K562 (cell line): ENCODE measurements at regions not wholly inside any gene's neighbourhood (a gene's known extent, or its start where the extent isn't known, plus 50 kb on each side); places are given as distances from the start of the nearest gene placed in this dataset.

ENCODE experiments used
- ATAC-seq: fragments of 200-7000 bp; cut with Tn5 transposase; 3 replicates; pipeline ENCODE4 v1.9.1; 2020; ENCODE audit warnings: moderate library complexity
- BruUV-seq: library from RNA; stranded (reverse); fragments of 400-500 nt; replicated peaks from 2 replicates; lab custom pipeline; 2021; lab: Mats Ljungman, UMichigan
- CTCF ChIA-PET: fragments of 300-600 bp; formaldehyde crosslinking; extraction: SDS; loops from one replicate; lab custom pipeline; 2021; ENCODE audit warnings: low intra/inter-chr PET ratio; lab: Yijun Ruan, JAX
- POLR2A ChIA-PET: fragments of 300-600, 350-650 bp; sonication (Branson Sonifier 250); formaldehyde crosslinking; extraction: SDS; loops from one replicate; lab custom pipeline; 2021; ENCODE audit warnings: antibody characterized with exemption, inconsistent platforms; lab: Yijun Ruan, JAX
- DNase-seq, 4 experiments: peaks; one replicate each; pipeline versions ENCODE4 v3.0.0 to v3.0.0-alpha.2; 2011 to 2018; ENCODE audit warnings: low spot score in 3 of 4, mixed read lengths in 3 of 4; ENCODE audit errors: extremely low read depth in 1 of 4
- FAIRE-seq: peaks from 2 replicates; lab custom pipeline; 2011; peaks lifted over from hg19 to GRCh38; lab: Jason Lieb, UNC
- H2AFZ ChIP-seq: 2 replicates; pipeline ENCODE4 v1.6.0; 2011; ENCODE audit warnings: low read depth, low read length, control low read depth, inconsistent platforms
- H3K27ac ChIP-seq: fragments of 200-600 bp; 3 replicates; pipeline ENCODE4 v1.8.0; 2011; ENCODE audit warnings: low read depth, mild to moderate bottlenecking, control low read depth, inconsistent platforms, low read length, moderate library complexity, mixed read lengths; ENCODE audit errors: extremely low read depth
- H3K27me3 ChIP-seq, 2 experiments: fragments of 300-600 bp in 1 of 2; 2 replicates in 1 of 2; 3 replicates in 1 of 2; pipeline versions ENCODE4 v1.6.0 to v1.8.0; 2011; ENCODE audit warnings: inconsistent platforms in 2 of 2, low read length in 2 of 2, mild to moderate bottlenecking in 1 of 2, mixed read lengths in 1 of 2, moderate library complexity in 1 of 2; ENCODE audit not compliant: control insufficient read depth in 2 of 2, insufficient read depth in 2 of 2
- H3K36me3 ChIP-seq: fragments of 300-600 bp; 3 replicates; pipeline ENCODE4 v1.8.0; 2011; ENCODE audit warnings: mild to moderate bottlenecking, low read length, inconsistent platforms; ENCODE audit not compliant: control insufficient read depth, insufficient read depth
- H3K4me1 ChIP-seq, 2 experiments: fragments of 200-600 bp in 1 of 2; replicated peaks in 1 of 2; 2 replicates in 1 of 2; 3 replicates in 1 of 2; pipeline versions ENCODE4 v1.5.1 to v1.8.0; 2011; ENCODE audit warnings: inconsistent platforms in 2 of 2, low read length in 2 of 2, mild to moderate bottlenecking in 1 of 2, mixed read lengths in 1 of 2, moderate library complexity in 1 of 2; ENCODE audit not compliant: control insufficient read depth in 2 of 2, insufficient read depth in 2 of 2
- H3K4me2 ChIP-seq: 2 replicates; pipeline ENCODE4 v1.6.1; 2011; ENCODE audit warnings: low read length, control low read depth, inconsistent platforms, mixed read lengths; ENCODE audit not compliant: insufficient read depth
- H3K4me3 ChIP-seq: fragments of 200-600 bp; sonication (generic), shearing (Covaris generic); 2 replicates; pipeline ENCODE4 v1.5.1; 2016; ENCODE audit warnings: control low read depth, inconsistent platforms
- H3K79me2 ChIP-seq: fragments of 200-600 bp; 3 replicates; pipeline ENCODE4 v1.8.0; 2011; ENCODE audit warnings: low read length, inconsistent platforms; ENCODE audit not compliant: control insufficient read depth, insufficient read depth
- H3K9ac ChIP-seq, 2 experiments: 2 replicates each; pipeline versions ENCODE4 v1.6.0 to v1.6.1; 2011; ENCODE audit warnings: low read depth in 2 of 2, low read length in 2 of 2, control low read depth in 1 of 2, inconsistent platforms in 1 of 2, mild to moderate bottlenecking in 1 of 2, mixed read lengths in 1 of 2; ENCODE audit not compliant: insufficient read depth in 1 of 2
- H3K9me1 ChIP-seq: one replicate; pipeline ENCODE4 v1.6.0; 2011; ENCODE audit warnings: inconsistent platforms, mild to moderate bottlenecking, low read length, moderate library complexity; ENCODE audit not compliant: control insufficient read depth, insufficient read depth
- H3K9me3 ChIP-seq: replicated peaks from 2 replicates; pipeline ENCODE4 v1.5.1; 2011; ENCODE audit warnings: low read depth, low read length, inconsistent platforms; ENCODE audit not compliant: control insufficient read depth, insufficient read depth
- H4K20me1 ChIP-seq: replicated peaks from 2 replicates; pipeline ENCODE4 v1.6.1; 2011; ENCODE audit warnings: low read length, inconsistent platforms, mixed read lengths; ENCODE audit not compliant: control insufficient read depth, insufficient read depth
- ELF2 ChIP-seq: fragments of 250-450 bp; sonication (Bioruptor Pico); IDR thresholded peaks from 2 replicates; pipeline ENCODE4 v1.5.0; 2021; ENCODE audit warnings: mild to moderate bottlenecking
- HSF4 ChIP-seq: fragments of 250-450 bp; sonication (Bioruptor Pico); IDR thresholded peaks from 2 replicates; pipeline ENCODE4 v2.1.2; 2022; ENCODE audit warnings: mild to moderate bottlenecking, moderate library complexity, borderline replicate concordance
- ILK ChIP-seq: fragments of 450-650 bp; IDR thresholded peaks from 2 replicates; pipeline ENCODE4 v1.6.1; 2016; ENCODE audit warnings: missing genetic modification characterization, low read depth, mild to moderate bottlenecking, missing compliant biosample characterization, moderate library complexity, borderline replicate concordance
- KLF13 ChIP-seq: fragments of 450-650 bp; IDR thresholded peaks from 2 replicates; pipeline ENCODE4 v1.6.1; 2016; ENCODE audit warnings: missing genetic modification characterization, low read depth, mild to moderate bottlenecking, missing compliant biosample characterization, moderate library complexity, borderline replicate concordance
- MECOM ChIP-seq: fragments of 250-450 bp; sonication (Bioruptor Pico); IDR thresholded peaks from 2 replicates; pipeline ENCODE4 v1.8.0; 2022; ENCODE audit warnings: inconsistent platforms
- MTA3 ChIP-seq: fragments of 450-650 bp; formaldehyde crosslinking; IDR thresholded peaks from 2 replicates; pipeline ENCODE4 v1.6.1; 2017; ENCODE audit warnings: mild to moderate bottlenecking, borderline replicate concordance
- NFXL1 ChIP-seq: fragments of 450-650 bp; formaldehyde crosslinking; IDR thresholded peaks from 2 replicates; pipeline ENCODE4 v1.4.0; 2021; ENCODE audit warnings: mild to moderate bottlenecking
- RBM17 ChIP-seq: fragments of 200-400 bp; formaldehyde crosslinking; IDR thresholded peaks from 2 replicates; pipeline ENCODE4 v1.6.1; 2017; ENCODE audit warnings: low read depth, mild to moderate bottlenecking, low read length, borderline replicate concordance
- TARDBP ChIP-seq: fragments of 450-650 bp; IDR thresholded peaks from 2 replicates; pipeline ENCODE4 v1.6.1; 2016
- TBL1XR1 ChIP-seq, 2 experiments: IDR thresholded peaks; 2 replicates each; pipeline ENCODE4 v1.6.1; 2012; ENCODE audit warnings: improper control_type of control experiment in 2 of 2, low read length in 2 of 2, mild to moderate bottlenecking in 1 of 2
- TCFL5 ChIP-seq: fragments of 250-450 bp; sonication (Bioruptor Pico); conservative IDR thresholded peaks from 2 replicates; pipeline ENCODE4 v1.6.1; 2021; ENCODE audit warnings: mild to moderate bottlenecking, moderate library complexity, matching md5 sums
- ZC3H11A ChIP-seq: IDR thresholded peaks from 2 replicates; pipeline ENCODE4 v1.6.1; 2012; ENCODE audit warnings: low read depth, low read length, improper control_type of control experiment
- ZKSCAN1 ChIP-seq: fragments of 150-350 bp; IDR thresholded peaks from 2 replicates; pipeline ENCODE4 v1.6.1; 2016; ENCODE audit warnings: low read depth, low read length
- ZNF134 ChIP-seq: fragments of 250-450 bp; sonication (Bioruptor Pico); conservative IDR thresholded peaks from 2 replicates; pipeline ENCODE4 v1.4.0; 2020
- ZNF583 ChIP-seq: fragments of 250-450 bp; sonication (Bioruptor Pico); IDR thresholded peaks from 2 replicates; pipeline ENCODE4 v1.4.0; 2020
- ZNF696 ChIP-seq: fragments of 250-450 bp; sonication (Bioruptor Pico); conservative IDR thresholded peaks from 2 replicates; pipeline ENCODE4 v1.4.0; 2020; ENCODE audit warnings: mild to moderate bottlenecking, moderate library complexity
- ZNF699 ChIP-seq: fragments of 250-450 bp; sonication (Bioruptor Pico); IDR thresholded peaks from 2 replicates; pipeline ENCODE4 v1.8.0; 2021; ENCODE audit warnings: mild to moderate bottlenecking, moderate library complexity; ENCODE audit not compliant: insufficient replicate concordance
- WGBS: fragments of 100-300 bp; shearing (Covaris generic); methylation state at CpG from one replicate; pipeline ENCODE4 v1.1.6; 2016; ENCODE audit warnings: low coverage, mixed read lengths; ENCODE audit not compliant: insufficient coverage; ENCODE audit errors: missing lambda C conversion rate; 5-methylcytosine and 5-hydroxymethylcytosine counted together
- in situ Hi-C: fragments of 300-500 bp; cut with MboI; formaldehyde crosslinking; loops from 4 replicates; pipeline ENCODE4 v1.15.0; 2018; ENCODE audit warnings: inconsistent platforms, mixed read lengths
- intact Hi-C: fragments of 100-400 bp; cut with micrococcal nuclease; formaldehyde crosslinking; loops from 2 replicates; pipeline ENCODE4 v1.14.2; 2022
- TF ChIP-seq, protein P1 (sequence below): sonication (generic); IDR thresholded peaks from 2 replicates; pipeline ENCODE4 v1.6.1; 2016
- TF ChIP-seq, protein P2 (sequence below): fragments of 250-450 bp; sonication (Bioruptor Pico); IDR thresholded peaks from 2 replicates; pipeline ENCODE4 v1.9.0; 2021; ENCODE audit warnings: mild to moderate bottlenecking
- TF ChIP-seq, protein P3 (sequence below): IDR thresholded peaks from 2 replicates; pipeline ENCODE4 v1.6.1; 2011; ENCODE audit not compliant: insufficient read length; ENCODE audit errors: extremely low read depth

DNA sequence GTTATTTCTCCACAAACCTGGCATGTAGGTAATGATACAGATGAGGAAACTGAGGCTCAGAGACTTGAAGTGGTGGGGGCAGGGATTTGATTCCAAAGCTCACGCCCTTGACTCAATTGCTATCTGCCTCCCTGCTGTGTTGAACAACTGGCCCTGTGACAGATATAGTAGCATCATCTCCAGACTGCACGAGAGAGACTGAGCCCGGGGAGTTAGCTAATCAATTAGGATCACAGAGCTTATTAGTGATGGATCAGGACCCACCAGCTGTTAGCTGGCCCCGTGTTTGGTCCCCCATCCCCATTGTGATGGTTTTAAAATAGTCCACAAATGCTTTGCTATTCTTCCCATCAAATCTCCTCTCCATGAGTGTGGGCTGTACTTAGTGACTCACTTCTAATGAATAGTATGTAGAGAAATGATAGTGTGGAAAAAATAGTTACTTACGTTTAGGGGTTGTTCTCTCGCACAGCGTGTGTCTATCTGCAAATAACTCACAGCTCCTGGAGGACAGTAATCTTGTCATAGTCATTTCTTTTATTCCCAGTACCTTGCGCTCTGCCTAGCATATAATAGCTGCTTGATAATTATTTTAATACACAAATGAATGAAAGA lies 74.4 kb upstream of the KLF13 start:
- Histone ChIP-seq H3K4me1 (0 out of 5 replicates have a peak, but pooled peaks cover 0 to 4% of the 10 kb centered on the region in 2 experiments), H3K9me1 (peaks cover 3% of the 10 kb centered on the region), H3K9me3 (no peaks in the 10 kb centered on the region), H3K27ac (no peak overlapping the region), H3K9ac (no peak overlapping the region), H3K79me2 (no peaks in the 10 kb centered on the region), H3K4me2 (no peak overlapping the region), H3K36me3 (no peaks in the 10 kb centered on the region), H3K4me3 (no peak overlapping the region), H4K20me1 (0 out of 2 replicates have a peak, but pooled peaks cover under 1% of the 10 kb centered on the region), H2AFZ (no peak overlapping the region), H3K27me3 (peaks cover 12 to 52% of the 10 kb centered on the region in 2 experiments)
- no peak for FAIRE-seq
- ChIA-PET POLR2A (interaction anchor here (0.7 to 1.3 kb wide), 3 partner anchors 11 to 132 kb away, joined by 3 to 5 read pairs (median 3); no protein-coding TSS in a partner anchor), CTCF (interaction anchor here (0.6 kb wide), 1 partner anchor 29 kb away, joined by 3 read pairs; no protein-coding TSS in a partner anchor)
- 0% methylated on average over 8 of the region's 8 CpGs for WGBS
- intact Hi-C loops (no loop called here), in situ Hi-C loops (no loop called here)
- BruUV-seq: no TSS peak
- no peak for TF ChIP-seq RBM17
- no peak for TF ChIP-seq ELF2
- no peak for TF ChIP-seq MECOM (CRISPR knock-in tag)
- TF ChIP-seq ZKSCAN1: no peak
- TF ChIP-seq ZNF699: no peak
- no peak for TF ChIP-seq ZNF134 (CRISPR knock-in tag)
- no peak for TF ChIP-seq TCFL5 (CRISPR knock-in tag)
- TF ChIP-seq, protein P1, sequence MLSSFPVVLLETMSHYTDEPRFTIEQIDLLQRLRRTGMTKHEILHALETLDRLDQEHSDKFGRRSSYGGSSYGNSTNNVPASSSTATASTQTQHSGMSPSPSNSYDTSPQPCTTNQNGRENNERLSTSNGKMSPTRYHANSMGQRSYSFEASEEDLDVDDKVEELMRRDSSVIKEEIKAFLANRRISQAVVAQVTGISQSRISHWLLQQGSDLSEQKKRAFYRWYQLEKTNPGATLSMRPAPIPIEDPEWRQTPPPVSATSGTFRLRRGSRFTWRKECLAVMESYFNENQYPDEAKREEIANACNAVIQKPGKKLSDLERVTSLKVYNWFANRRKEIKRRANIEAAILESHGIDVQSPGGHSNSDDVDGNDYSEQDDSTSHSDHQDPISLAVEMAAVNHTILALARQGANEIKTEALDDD: no peak
- TF ChIP-seq MTA3: no peak
- TF ChIP-seq ZNF696 (CRISPR knock-in tag): no peak
- no peak for TF ChIP-seq TBL1XR1 (IDR thresholded peaks at IDR 0.05; ENCODE audit: low read length in 2 of 2)
- TF ChIP-seq NFXL1 (CRISPR knock-in tag): no peak
- TF ChIP-seq ZC3H11A: no peak
- no peak for TF ChIP-seq TARDBP
- no peak for TF ChIP-seq ILK (tag)
- TF ChIP-seq KLF13 (tag): no peak
- TF ChIP-seq, protein P2, sequence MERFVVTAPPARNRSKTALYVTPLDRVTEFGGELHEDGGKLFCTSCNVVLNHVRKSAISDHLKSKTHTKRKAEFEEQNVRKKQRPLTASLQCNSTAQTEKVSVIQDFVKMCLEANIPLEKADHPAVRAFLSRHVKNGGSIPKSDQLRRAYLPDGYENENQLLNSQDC: no peak
- TF ChIP-seq HSF4 (CRISPR knock-in tag): no peak
- TF ChIP-seq ZNF583: no peak
- TF ChIP-seq, protein P3, sequence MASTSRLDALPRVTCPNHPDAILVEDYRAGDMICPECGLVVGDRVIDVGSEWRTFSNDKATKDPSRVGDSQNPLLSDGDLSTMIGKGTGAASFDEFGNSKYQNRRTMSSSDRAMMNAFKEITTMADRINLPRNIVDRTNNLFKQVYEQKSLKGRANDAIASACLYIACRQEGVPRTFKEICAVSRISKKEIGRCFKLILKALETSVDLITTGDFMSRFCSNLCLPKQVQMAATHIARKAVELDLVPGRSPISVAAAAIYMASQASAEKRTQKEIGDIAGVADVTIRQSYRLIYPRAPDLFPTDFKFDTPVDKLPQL: no peak
- no peak for ATAC-seq
- no peak for DNase-seq
